NCI-H1048 (cell line): ENCODE measurements at regions not wholly inside any gene's neighbourhood (a gene's known extent, or its start where the extent isn't known, plus 50 kb on each side); places are given as distances from the start of the nearest gene placed in this dataset.
A peak's percentile ranks its signal among the peaks of the same experiment; 100 is the strongest.
"Not testable (repeated sequence)": the region's sequence is repeated elsewhere in the genome, so short reads cannot be mapped to it uniquely, and the experiment has no call there.

Source experiments
- DNase-seq: peaks from one replicate; lab custom pipeline; 2025; lab: John Stamatoyannopoulos, UW

DNA sequence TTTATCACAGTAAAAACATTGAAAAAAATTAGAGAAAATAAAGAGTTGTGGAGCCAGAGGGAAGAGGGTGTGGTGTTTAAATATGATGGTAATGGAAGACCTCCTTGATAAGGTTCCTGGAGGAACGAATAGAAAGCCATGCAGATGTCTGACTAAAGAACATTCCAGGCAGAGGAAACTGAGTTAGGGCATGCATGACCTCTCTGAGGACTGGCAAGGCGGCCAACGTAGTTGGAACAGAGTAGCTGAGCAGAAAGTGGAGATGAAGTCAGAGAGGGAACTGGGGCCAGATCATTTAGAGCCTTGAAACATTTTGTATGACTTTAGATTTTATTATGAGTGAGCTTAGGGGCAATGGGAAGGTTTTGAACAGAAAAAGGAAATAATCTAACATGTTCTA, 377.5 kb downstream of the HLX start:
- DNase-seq = no peak

GRCh38 chr1:221257548-221257947, 378.3 kb downstream of the HLX start:
- not testable (repeated sequence) for DNase-seq

DNA sequence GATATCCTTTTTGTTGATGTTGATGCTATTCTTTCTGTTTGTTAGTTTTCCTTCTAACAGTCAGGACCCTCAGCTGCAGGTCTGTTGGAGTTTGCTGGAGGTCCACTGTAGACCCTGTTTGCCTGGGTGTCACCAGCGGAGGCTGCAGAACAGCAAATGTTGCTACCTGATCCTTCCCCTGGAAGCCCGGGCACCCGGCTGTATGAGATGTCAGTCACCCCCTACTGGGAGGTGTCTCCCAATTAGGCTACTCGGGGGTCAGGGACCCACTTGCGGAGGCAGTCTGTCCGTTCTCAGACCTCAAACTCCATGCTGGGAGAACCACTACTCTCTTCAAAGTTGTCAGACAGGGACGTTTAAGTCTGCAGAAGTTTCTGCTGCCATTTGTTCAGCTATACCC, 383.4 kb downstream of the HLX start:
- not testable (repeated sequence) for DNase-seq

- peak; percentile 82 for DNase-seq
Observed at GRCh38 chr1:221263831-221264767, 384.9 kb downstream of the HLX start.

- DNase-seq = no peak
Observed at GRCh38 chr1:221264848-221265247, 385.6 kb downstream of the HLX start.

DNA sequence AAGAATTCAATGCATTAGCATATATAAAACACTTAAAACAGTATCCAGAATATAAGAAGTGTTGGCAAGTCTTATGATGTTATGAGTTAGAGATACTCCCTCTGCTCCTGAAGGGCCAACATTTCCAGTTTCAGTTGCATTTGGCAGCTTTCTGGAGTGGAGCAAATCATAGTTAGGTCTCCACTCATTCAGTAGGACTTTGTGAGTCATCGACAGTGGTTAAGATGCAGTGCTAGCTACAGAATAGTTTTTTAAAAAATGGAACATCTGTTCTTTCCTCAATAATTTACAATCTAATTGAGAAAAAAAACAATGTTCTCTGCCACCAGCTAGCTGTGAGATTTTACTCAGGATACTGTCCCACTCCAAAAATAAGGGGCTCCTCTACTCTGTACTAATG, 389.1 kb downstream of the HLX start:
- no peak for DNase-seq

DNA sequence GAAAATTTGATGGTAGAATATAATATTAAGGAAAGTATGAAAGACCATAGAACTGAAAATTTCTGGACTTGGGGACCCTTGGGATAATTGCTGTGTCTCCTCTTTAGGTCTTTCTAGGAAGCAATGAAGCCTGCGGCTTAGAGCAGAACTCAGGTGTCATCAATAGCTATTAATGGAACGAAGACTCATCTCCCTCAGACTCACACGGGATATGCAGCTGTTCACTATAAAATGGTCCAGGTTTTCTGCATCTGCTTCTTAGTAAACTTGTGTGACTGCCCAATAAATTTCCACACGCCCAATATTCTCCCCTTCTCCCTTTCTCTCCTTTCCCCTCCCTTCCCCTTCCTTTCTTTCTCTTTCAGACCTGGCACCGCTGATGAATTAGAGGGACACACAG, 392.5 kb downstream of the HLX start:
- DNase-seq = no peak

- DNase-seq = no peak
Observed at GRCh38 chr1:221272940-221273339, 393.7 kb downstream of the HLX start.

DNA sequence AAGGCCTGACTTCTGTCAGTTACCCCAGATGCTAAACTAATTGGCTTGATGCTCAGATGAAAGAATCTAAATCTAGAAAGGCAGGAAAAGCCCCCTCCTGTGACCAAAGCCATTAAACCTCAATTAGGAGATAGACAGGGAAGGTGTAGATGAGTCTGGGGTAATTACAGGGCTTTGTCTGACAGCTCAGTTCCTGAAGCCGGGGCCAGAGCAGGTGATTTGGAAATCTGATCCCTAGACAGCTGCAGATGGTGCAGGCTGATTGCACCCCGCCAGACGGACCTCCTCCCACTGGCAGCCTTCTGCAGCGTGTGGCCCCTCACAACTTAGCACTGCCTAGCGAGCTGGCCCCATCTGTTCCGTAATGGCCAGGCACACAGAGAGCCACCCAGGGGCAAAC, 395.1 kb downstream of the HLX start:
- DNase-seq = no peak

DNA sequence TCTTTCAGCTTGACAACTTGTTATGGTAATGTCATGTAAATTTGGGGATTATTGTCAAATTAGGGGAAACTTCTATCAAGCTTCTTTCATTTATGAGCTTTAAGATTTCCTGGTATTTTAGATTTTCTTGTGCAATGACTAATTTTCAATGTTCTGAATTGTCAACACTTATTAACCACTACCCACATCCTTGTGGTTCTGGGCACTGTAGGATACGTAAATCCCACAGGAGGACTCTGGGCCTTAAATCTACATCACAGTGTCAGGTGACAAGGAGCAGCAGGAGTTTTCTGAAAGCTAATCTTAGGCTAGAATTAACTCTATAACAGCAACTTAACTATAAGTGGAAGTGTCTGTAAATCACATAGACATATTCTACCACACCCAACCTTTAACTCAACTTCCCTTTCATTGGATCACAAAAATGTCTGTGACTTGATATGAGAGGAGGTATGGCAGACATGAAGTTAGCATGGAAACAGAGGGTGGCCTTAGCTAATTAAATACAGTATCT, 397.7 kb downstream of the HLX start:
- no peak for DNase-seq

DNA sequence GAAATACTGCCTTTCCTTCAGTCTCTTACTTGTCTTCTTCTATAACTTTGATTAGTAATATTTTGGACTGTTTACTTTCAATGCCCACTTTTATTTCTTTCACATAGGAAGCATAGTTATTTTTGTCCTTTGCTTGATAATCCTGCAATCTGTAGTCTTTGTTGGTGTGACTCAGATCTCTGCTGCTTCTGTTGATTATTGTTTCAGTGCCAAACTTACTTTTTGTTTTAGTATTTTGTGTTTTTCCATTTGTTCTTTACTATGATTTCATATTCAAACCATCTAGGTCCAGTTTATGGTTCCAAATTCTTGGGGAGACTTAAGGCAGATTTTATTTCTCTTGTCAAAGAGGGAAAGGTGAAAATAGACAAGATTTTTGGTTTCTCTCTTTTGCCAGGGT, 399.9 kb downstream of the HLX start:
- no peak for DNase-seq

DNA sequence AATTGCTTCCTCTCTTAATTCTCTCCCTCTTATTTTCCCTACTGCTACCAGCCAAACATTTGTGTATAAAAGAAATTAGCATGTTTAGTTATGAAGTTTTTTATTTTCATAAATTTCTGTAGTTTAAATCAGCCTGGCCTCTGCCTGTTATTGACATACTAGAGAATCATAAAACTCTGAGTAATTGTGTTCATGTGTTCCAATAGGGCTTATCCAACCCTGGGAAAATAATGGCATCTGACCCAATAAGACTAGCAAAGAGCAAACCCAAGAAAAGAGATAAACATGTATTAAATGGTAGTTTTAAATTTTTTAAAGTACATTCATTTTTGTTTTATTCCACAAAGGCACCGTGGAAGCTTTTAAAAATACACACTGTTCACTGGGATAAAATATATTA, 404.3 kb downstream of the HLX start:
- no peak for DNase-seq

GRCh38 chr1:221284028-221284427, 404.8 kb downstream of the HLX start:
- no peak for DNase-seq

- not testable (repeated sequence) for DNase-seq
Observed at GRCh38 chr1:221284991-221285390, 405.7 kb downstream of the HLX start.

DNA sequence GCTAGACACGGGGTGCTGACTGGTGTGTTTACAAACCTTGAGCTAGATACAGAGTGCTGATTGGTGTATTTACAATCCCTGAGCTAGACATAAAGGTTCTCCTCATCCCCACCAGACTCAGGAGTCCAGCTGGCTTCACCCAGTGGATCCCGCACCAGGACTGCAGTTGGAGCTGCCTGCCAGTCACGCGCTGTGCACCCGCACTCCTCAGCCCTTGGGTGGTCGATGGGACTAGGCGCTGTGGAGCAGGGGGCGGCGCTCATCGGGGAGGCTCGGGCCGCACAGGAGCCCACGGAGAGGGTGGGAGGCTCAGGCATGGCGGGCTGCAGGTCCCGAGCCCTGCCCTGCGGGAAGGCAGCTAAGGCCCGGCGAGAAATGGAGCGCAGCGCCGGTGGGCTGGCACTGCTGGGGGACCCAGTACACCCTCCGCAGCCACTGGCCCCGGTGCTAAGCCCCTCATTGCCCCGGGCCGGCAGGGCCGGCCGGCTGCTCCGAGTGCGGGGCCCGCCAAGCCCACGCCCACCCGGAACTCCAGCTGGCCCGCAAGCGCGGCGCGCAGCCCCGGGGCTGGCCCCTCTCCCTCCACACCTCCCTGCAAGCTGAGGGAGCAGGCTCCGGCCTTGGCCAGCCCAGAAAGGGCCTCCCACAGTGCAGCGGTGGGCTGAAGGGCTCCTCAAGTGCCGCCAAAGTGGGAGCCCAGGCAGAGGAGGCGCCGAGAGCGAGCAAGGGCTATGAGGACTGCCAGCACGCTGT, 406.4 kb downstream of the HLX start:
- not testable (repeated sequence) for DNase-seq

- no peak for DNase-seq
Observed at GRCh38 chr1:221286399-221286798, 407.2 kb downstream of the HLX start.

DNA sequence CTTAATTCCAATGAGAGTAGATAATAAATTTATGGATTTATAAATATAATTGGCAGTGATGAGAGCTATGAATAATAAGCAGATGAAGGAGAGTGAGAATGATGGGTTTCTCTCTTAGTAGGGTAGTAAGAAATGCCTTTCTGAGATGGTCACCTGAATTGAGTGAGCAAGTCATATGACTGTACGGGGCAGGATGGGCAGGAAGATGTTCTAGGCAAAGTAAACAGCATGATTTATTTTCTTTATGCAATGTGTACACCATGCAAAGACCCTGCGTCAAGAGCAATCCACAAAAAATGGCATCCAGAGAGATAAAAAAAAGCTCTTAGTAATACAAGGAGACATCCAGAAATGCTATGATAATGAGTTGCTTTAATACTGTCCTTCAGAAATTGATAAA, 409.9 kb downstream of the HLX start:
- no peak for DNase-seq

DNA sequence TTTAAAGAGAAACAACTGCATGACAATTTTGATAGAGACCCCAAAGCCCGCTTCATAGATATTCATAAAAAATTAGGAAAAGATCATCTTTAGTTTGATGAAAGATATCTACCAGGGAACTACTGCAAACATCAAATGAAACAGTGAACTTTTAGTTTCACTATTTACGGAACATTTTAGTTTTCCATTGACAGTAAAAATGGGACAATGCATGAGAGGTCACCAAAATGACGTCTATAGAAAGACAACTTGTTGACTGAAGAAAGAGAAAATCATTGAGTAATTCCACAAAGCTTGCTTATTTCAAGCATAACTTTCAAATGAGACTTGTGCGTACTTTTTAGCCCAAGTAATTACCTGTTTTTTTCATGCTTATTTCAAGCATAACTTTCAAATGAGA, 411.4 kb downstream of the HLX start:
- DNase-seq = no peak

GRCh38 chr1:221291113-221291512, 411.9 kb downstream of the HLX start:
- DNase-seq = no peak

GRCh38 chr1:221292652-221293051, 413.4 kb downstream of the HLX start:
- no peak for DNase-seq

GRCh38 chr1:221294242-221294641, 415.0 kb downstream of the HLX start:
- DNase-seq = no peak

GRCh38 chr1:221302357-221302756, 423.1 kb downstream of the HLX start:
- no peak for DNase-seq

DNA sequence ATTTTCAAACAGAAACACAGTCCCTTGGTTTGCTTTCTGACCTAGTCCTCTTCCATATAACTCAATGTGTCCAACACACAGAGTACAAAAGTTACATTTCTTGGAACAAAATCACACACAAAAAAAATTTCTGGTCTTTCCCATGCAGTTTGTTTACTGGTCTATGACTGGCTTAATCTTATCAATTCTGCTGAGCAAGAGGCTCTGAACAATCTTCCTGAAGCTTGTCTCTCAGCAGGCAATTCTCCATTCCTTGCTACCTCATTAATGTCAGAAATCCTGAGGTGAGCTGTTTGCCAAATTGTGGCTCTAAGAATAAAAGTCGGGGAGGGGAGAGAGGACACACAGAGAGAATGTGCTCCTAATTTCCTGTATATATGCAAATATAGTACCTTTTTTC, 423.6 kb downstream of the HLX start:
- no peak for DNase-seq
